GM18505 (cell line): ENCODE measurements at regions not wholly inside any gene's neighbourhood (a gene's known extent, or its start where the extent isn't known, plus 50 kb on each side); places are given as distances from the start of the nearest gene placed in this dataset.

ENCODE experiments used
- ATAC-seq: cut with Tn5 transposase; IDR thresholded peaks from one replicate; pipeline ENCODE4 v1.9.1; 2021; ENCODE audit not compliant: unreplicated experiment
- POLR2A ChIP-seq: IDR thresholded peaks from 4 replicates; pipeline ENCODE4 v1.6.1; 2011; ENCODE audit warnings: borderline replicate concordance; ENCODE audit not compliant: insufficient read depth, insufficient read length; ENCODE audit errors: extremely low read depth

GRCh38 chr10:29109707-29110571 lies 178.9 kb upstream of the LYZL1 start:
- no peak for TF ChIP-seq POLR2A
- ATAC-seq, result no peak

DNA sequence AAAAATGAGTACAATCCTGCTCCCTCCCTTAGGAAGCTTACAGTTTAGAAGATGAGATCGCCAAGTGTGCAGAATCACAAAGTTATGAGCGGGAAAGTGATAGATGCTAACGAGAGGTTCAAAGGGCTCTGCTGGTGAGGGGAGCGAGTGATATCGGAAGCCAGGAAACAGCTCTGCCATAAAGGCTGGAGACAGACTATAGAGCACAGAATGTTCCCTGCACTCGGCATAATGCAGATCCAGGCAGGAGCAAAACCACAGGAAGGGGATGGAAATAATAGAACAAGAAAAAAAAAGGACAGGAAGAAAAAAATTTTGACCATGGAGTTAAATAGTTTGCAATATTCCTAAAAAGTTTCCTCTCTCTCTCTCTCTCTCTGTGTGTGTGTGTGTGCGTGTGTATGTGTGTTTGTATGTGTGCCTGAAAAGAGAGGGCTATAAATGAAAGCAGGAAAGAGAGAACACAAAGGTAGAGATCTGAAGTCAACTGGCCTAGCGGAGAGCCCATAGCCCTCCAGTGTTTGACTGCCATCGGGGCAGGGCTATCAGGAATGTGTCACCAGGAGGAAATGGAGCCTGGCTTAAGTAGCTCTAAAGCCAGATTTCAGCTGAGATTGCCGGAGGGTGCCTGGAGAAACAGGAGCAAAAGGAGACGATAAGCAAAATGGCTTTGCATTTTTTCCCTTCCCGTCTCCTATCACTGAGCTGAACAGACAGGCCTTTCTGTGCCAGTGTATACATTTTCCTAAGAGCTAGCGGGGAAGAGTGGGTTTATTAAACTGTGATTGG lies 175.8 kb upstream of the LYZL1 start:
- TF ChIP-seq POLR2A, result no peak
- ATAC-seq, result no peak

- no peak for ATAC-seq
- no peak for TF ChIP-seq POLR2A
Measured at GRCh38 chr10:29113616-29113945, 175.3 kb upstream of the LYZL1 start.

DNA sequence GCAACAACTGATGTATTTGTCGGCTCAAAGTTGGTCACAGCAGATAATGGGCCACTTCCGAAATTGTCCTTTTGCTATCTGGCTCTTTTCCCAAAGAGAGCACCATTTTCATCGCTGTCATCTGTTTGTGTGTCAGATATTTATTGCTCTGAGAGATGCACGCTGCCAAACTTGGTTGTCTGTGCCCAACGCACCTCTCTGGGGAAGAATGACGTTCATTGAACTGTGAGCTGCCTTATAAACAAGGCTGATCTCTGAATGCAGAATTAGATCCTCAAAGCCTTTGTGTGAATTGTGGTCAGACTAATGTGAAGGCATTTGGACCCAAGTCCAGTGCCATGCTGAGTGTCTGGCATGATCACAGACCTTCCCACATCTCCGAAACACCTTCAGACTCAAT lies 174.7 kb upstream of the LYZL1 start:
- TF ChIP-seq POLR2A, result no peak
- no peak for ATAC-seq

- no peak for ATAC-seq
- TF ChIP-seq POLR2A, result no peak
Measured at GRCh38 chr10:29117781-29118180, 171.1 kb upstream of the LYZL1 start.

DNA sequence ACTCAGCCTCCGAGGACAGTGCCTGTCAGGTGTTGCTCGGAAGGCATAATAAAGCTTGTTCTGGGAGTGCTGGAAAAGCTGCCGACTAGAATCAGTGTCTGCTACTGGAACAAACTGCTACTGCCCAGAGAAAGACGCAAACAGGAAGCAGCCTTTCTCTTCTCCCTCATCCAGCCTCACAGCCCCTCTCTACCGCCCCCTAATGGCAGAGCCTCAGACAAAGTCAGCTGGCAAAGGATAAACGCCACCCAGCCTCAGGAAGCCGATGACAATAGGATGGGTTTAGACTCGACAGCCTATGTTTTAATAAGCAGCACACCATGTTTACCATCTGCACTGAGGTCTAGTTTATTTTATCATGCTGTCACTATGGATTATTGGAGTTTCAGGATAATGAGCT lies 169.5 kb upstream of the LYZL1 start:
- no peak for ATAC-seq
- TF ChIP-seq POLR2A, result no peak

- no peak for TF ChIP-seq POLR2A
- ATAC-seq, result no peak
Measured at GRCh38 chr10:29120216-29120615, 168.7 kb upstream of the LYZL1 start.

DNA sequence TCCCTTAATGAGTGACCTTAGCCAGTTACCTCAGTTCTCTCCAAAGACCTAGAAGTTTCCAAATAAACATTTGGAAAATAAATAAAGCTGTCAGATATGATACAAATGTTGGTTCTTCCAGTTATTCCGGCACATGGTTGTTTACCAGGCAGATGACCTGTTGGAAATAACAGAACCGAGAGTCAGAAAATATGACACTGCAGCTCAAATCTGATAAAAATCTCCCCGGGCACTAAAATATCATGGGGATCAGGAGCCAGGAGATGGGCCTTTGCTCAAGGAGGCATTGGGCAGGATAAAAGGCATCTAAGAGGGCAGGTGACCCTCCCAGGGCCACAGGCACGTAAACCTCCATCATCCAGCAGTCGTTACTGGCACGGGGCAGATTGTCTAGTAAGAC lies 164.0 kb upstream of the LYZL1 start:
- no peak for TF ChIP-seq POLR2A
- ATAC-seq, result no peak

- no peak for ATAC-seq
Measured at GRCh38 chr10:29127037-29127700, 161.7 kb upstream of the LYZL1 start.

DNA sequence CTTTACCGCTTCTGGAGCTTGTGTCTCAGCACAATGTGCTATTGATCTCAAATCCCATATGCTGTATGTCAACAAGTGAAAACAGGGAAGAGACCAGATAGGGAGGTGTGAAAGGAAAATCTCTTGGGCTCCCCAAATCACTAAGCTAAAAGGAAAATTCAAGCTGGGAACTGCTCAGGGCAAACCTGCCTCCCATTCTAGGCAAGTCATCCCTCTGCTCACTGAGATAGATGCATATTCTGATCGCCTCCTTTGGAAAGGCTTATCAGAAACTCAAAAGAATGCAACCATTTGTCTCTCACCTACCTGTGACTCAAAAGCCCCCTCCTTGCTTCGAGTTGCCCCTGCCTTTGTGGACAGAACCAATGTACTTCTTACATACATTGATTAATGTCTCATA lies 161.1 kb upstream of the LYZL1 start:
- TF ChIP-seq POLR2A, result no peak
- no peak for ATAC-seq

More at GRCh38 chr10:29127037-29127700, 161.7 kb upstream of the LYZL1 start:
- TF ChIP-seq POLR2A, result no peak

DNA sequence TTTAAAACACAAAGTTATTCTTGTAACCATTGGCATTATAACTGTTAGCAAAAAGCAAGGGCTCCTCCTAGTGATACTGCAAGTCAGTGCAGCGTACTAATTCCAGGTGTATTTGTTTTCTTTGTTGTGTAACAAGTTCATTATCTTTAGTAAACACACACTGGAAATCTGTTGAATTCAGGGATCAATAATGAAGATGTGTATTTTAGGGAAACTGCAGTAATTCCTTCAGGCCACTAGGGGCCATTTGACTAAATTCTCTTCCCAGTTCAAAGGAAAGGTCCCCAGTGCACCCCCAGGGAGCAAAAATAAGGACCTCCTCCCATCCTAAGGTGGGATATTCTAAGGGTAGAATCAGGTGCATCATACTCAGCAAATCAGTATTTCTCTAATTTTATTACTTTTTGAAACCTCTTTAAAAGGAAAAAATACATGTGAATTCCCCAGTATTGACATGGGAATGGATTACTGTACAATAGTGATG lies 158.6 kb upstream of the LYZL1 start:
- no peak for TF ChIP-seq POLR2A
- ATAC-seq, result no peak

DNA sequence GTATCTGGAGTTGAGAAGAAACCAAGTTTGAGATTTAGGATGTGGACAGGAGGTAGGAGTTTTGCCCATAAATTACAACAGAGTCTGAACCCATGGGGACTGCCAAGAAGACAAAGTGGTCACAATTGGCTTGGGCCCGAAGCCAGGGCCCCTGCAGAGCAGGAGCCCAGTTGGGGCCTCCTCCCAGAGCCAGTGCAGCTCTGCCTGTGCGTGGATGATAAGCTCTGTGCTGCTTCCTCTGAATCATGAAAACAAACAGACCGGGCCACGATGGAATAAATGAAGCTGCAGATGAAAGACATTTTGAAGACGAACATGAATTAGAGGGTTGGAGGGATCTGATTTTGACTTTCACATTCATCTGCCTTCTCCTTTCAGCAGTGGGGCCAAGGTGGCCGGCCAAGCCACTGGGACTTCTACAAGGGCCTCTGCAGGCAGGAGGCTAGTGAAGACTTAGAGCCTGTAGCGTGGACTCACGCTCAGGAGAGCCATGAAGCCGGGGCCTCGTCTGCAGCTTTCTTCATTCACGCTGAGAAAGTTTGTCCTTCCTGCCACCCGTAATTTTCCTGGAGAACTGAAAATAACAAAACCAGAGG lies 156.8 kb upstream of the LYZL1 start:
- no peak for ATAC-seq
- TF ChIP-seq POLR2A, result no peak

DNA sequence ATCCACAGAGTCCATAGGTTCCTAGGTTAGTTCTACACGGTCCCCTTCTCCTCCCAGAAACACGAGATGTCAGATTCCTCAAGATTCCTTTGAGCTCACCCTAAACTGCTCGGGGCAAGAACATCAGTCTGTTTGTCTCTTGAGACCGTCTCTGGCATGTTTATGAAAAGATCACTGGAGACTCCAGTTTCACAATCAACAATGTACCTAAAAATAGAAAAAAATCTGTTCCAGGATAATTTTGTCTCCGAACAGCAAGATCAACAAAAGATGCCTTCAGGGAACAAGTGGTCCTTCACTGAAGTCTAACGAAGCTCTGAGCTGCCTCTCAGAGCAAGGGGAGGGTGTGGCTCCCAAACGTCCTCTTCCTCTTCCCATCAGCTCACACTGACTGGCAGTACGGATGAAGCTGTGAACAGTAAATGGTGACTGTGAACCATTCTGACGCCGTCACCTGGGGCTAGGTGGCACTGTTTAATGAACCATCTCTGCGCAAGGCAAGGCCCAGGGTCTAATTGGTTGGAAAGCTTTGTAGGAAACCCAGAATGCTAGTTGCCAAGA lies 156.2 kb upstream of the LYZL1 start:
- no peak for ATAC-seq
- no peak for TF ChIP-seq POLR2A
